GM12875 (cell line): ENCODE measurements at regions not wholly inside any gene's neighbourhood (a gene's known extent, or its start where the extent isn't known, plus 50 kb on each side); places are given as distances from the start of the nearest gene placed in this dataset.

Source experiments
- H3K4me3 ChIP-seq: one replicate; pipeline ENCODE4 v1.5.1; 2011; ENCODE audit warnings: low read depth, low read length, control low read depth
- CTCF ChIP-seq: IDR thresholded peaks from 2 replicates; pipeline ENCODE4 v1.5.1; 2011; ENCODE audit warnings: low read depth, mild to moderate bottlenecking, control low read depth, inconsistent platforms, low read length, moderate library complexity, borderline replicate concordance; ENCODE audit not compliant: insufficient read depth

GRCh38 chr4:181264893-181265292 is 978.3 kb upstream of the TENM3 start:
- TF ChIP-seq CTCF: no peak
- no peak overlapping the region for H3K4me3 ChIP-seq

GRCh38 chr4:181265370-181265769 is 977.8 kb upstream of the TENM3 start:
- no peak overlapping the region for H3K4me3 ChIP-seq
- no peak for TF ChIP-seq CTCF

GRCh38 chr4:181271116-181271640 is 972.0 kb upstream of the TENM3 start:
- no peak overlapping the region for H3K4me3 ChIP-seq

GRCh38 chr4:181272422-181272821 is 970.8 kb upstream of the TENM3 start:
- no peak overlapping the region for H3K4me3 ChIP-seq
- no peak for TF ChIP-seq CTCF

More at GRCh38 chr4:181271116-181271640, 972.0 kb upstream of the TENM3 start:
- TF ChIP-seq CTCF: no peak

GRCh38 chr4:181278941-181279340 is 964.3 kb upstream of the TENM3 start:
- no peak overlapping the region for H3K4me3 ChIP-seq
- TF ChIP-seq CTCF: no peak

GRCh38 chr4:181281451-181281850 is 961.8 kb upstream of the TENM3 start:
- H3K4me3 ChIP-seq: no peak overlapping the region
- TF ChIP-seq CTCF: no peak

GRCh38 chr4:181289198-181289597 is 954.0 kb upstream of the TENM3 start:
- no peak for TF ChIP-seq CTCF
- H3K4me3 ChIP-seq: no peak overlapping the region
